IPS-NIHi7 (cell line): ENCODE measurements at regions not wholly inside any gene's neighbourhood (a gene's known extent, or its start where the extent isn't known, plus 50 kb on each side); places are given as distances from the start of the nearest gene placed in this dataset.
A peak's percentile ranks its signal among the peaks of the same experiment; 100 is the strongest.

Source experiments
- DNase-seq: peaks from one replicate; pipeline ENCODE4 v3.0.0; 2012; ENCODE audit warnings: mixed read lengths; ENCODE audit errors: extremely low spot score

- peak; percentile 69 for DNase-seq
Observed at GRCh38 chr4:121277194-121278105, 103.4 kb downstream of the QRFPR start.

GRCh38 chr4:121273191-121273590 lies 107.6 kb downstream of the QRFPR start:
- DNase-seq = no peak

GRCh38 chr4:121272526-121272925 lies 108.3 kb downstream of the QRFPR start:
- DNase-seq = no peak

GRCh38 chr4:121270389-121270788 lies 106.3 kb upstream of the TNIP3 start:
- DNase-seq = no peak

DNA sequence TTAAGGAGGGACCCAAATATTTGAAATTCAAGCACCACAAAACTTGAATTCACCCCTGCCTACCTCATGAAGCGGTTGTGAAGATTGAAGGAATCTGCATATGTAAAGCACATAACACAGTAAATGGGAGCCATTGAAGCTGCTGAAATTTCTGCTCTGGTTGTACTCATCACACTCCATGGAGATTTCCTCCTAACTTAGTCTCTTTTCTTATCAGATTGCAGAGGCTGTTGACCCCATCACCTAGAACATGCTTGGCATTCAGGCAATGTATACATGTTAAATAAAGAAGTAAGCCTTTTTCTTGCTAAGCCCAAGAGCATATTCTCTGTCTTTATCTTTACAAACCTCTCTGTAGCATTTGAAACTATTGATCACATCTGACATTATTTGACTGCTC lies 104.9 kb upstream of the TNIP3 start:
- DNase-seq = no peak

DNA sequence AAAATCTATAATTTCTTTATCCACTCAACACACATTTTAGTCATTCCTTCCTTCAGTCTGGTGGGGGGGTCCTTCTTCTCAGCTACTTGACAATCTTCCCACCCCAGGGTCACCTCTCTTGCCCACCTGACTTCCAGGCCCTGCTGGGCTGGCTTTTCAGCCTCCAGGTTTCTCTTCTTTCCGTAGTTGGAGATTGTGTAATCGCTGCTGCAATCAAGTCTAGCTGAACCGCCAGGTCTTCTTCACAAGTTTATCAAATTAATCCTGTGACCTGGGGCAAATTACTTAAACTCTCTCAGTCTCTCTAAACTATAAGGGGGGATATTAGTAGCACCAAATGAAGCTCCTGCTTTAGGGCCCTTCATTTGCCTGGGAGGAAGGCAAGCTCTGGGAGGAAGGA lies 102.9 kb upstream of the TNIP3 start:
- DNase-seq = no peak

DNA sequence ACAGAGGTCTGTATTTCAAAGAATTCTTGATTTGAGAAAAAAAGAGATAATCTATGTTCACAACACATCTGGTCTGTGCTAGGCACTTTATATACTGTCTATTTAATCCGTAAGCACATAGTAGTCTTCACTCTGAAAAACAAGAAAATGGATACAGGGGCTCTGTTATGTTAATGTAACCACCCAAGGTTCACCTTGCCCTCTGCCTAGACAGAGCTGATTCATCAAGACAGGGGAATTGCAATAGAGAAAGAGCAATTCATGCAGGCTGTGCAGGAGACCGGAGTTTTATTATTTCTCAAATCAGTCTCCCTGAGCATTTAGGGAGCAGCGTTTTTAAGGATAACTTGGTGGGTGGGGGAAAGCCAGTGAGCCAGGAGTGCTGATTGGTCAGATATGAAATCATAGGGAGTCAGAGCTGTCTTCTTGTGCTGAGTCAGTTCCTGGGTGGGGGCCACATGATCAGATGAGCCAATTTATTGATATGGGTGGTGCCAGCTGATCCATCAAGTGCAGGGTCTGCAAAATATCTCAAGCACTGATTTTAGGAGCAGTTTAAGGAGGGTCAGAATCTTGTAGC lies 92.9 kb upstream of the TNIP3 start:
- DNase-seq = no peak

GRCh38 chr4:121255986-121256750 lies 92.0 kb upstream of the TNIP3 start:
- no peak for DNase-seq

- DNase-seq = no peak
Observed at GRCh38 chr4:121253961-121254360, 89.8 kb upstream of the TNIP3 start.

DNA sequence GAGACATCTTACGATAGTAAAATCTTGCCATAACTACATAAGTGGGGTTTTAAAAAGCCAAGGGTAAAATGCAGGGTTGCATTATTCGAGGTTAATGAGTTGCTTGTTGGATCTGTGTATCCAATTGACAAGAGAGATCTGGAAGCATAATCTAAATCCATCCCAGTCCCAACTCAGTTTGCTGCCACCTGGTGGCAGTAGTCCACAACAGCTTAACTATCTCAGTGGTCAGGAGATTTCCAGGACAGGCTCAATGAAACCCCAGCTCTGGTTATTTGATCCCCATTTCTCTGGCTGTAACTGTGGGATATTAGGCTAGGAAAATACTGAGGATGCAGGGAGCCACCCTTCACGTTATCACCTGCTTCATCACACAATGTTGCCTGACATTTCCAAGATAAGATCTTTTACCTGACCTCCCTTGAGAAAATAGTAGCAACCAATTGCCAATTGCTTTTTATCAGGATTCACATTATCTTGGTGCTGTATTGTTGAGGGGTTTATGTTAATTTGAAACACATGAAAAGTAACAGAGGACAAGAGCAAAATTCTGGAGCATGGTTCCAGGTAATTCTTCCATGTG lies 88.2 kb upstream of the TNIP3 start:
- DNase-seq = peak; percentile 83

DNA sequence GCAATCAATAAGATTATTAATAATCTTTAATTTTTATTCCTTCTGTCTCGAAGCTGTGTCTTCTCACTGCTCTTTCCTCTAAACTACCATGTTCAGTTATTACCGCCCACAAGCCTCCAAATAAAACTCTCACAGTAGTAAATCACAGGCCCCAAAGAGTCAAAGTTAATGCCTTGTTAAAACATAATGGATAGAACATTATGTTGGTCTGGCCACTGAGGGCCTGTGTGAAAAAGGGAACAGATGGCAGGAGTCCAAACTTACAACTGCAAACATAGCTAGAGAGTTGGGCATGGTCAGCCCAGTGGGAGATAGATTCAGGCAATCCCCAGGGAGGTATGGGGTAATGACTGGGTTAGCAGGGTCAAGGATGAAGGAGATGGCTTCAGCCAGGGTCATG lies 84.6 kb upstream of the TNIP3 start:
- no peak for DNase-seq

DNA sequence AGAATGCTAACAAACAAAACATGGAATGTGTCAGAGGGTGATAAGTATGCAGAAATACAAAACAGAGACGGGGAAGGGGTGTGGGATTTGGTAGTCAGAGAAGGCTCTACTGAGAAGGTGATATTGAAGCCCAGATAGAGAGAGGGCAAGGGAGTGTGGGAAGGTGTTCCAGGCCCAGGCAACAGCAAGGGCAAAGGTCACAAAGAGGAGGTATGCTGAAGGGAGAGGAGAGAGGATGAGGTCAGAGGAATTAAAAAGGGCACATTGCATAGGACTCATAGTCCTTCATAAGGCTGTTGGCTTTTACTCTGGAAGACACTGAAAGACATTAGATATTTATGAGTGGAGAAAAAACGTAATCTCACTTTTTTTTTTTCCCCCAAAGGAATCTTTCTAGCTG lies 82.6 kb upstream of the TNIP3 start:
- DNase-seq = no peak

DNA sequence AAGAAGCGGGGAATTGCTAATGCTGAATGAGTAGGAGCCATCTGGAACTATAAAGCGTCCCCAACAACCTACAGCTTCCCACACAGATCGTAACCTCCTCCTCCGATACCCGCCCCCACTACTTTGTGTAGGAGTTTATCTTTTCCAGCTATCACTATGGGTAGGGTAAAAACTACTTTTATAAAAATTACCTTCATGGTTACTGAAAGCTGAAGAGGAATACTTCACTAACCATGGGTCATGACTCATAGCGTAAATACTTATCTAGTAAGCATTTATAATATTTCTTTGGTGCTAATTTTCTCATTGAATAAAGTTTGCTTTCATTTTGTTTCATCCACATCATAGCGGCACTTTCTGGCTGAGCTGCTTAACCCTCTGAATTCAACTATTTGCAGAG lies 79.4 kb upstream of the TNIP3 start:
- DNase-seq = no peak

GRCh38 chr4:121242188-121242750 lies 78.1 kb upstream of the TNIP3 start:
- no peak for DNase-seq

GRCh38 chr4:121239951-121240350 lies 75.8 kb upstream of the TNIP3 start:
- DNase-seq = no peak

DNA sequence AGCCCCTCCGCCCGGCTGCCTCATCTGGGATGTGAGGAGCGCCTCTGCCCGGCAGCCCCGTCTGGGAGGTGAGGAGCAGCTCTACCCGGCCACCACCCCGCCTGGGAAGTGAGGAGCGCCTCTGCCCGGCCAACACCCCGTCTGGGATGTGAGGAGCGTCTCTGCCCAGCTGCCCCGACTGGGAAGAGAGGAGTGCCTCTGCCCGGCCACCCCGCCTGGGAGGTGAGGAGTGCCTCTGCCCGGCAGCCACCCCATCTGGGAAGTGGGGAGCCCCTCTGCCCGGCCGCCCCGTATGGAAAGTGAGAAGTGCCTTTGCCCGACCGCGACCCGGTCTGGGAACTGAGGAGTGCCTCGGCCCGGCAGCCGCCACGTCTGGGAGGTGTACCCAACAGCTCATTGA lies 74.3 kb upstream of the TNIP3 start:
- no peak for DNase-seq

GRCh38 chr4:121237069-121237399 lies 72.9 kb upstream of the TNIP3 start:
- DNase-seq = no peak

DNA sequence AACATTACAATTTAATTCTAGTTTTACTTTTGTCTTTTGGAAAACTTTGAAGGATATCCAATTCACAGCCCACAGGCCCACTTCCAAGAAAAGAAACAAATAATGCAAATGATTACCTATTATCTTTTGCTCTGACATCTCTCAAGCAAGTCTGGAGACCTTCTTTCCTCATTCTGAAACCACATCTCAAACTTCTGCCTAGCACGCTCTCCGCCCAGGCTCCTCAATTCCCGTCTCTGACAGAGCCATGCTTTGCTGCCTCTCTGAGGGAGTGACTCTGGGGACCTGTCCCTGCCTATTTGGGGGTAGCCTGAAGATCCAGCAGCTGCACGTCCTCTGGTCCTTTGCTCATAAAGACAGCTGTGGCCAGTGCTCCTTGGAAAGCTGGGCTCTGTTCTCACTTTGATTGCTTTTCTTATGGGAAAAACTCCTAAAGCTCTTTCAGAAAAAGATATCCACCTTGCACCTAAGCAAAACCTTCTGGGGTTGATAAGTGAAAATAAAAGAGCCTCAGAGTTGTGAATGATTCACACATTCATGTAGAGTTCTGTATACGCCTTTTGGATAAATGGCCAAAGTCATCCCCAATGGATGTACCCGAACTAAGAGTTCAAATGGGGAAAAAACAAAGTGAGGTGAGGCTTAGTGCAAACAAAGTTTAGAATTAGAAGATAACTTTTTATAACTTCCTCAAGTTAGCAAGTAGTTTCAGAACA lies 72.4 kb upstream of the TNIP3 start:
- DNase-seq = no peak

DNA sequence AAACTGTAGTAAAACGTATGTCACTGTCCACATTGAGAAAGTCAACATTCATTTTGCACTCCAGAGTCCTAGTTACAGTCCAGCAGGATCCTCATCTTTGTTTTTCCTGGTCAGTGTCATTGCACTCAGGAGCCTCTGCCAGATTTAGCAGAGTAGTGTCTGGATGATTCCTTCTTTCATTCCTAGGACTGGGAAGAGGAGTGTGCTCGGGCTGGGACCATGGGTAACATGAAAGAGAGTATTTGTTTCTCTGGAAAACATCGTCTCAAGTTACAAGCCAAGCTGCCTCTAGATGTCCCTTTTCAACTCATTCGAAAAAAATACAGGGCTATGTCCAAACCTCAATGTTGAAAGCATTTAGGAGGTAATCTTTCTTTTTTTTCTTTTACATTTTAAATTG lies 69.9 kb upstream of the TNIP3 start:
- peak; percentile 15 for DNase-seq

DNA sequence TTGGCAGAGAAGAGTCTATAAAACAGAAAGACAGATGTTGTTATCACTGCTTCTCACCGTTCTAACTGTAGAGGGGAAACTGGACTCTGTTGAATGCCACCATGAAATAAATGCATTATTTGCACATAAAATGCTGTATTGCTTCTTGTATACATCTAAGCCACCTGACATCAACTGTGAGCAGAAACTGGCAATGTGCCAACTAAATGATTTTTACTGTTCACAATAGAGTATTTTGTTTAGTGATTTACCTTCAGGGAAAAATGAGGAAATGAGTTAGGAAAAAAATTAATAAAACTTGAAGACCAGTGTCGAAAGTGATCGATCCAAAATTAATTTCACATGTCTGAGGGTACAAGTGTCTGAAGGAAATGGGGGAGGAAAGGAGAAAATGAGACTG lies 65.9 kb upstream of the TNIP3 start:
- DNase-seq = no peak

GRCh38 chr4:121228848-121229247 lies 64.7 kb upstream of the TNIP3 start:
- DNase-seq = no peak
